ENCODE measurements at regions not wholly inside any gene's neighbourhood (a gene's known extent, or its start where the extent isn't known, plus 50 kb on each side); places are given as distances from the start of the nearest gene placed in this dataset.

DNA sequence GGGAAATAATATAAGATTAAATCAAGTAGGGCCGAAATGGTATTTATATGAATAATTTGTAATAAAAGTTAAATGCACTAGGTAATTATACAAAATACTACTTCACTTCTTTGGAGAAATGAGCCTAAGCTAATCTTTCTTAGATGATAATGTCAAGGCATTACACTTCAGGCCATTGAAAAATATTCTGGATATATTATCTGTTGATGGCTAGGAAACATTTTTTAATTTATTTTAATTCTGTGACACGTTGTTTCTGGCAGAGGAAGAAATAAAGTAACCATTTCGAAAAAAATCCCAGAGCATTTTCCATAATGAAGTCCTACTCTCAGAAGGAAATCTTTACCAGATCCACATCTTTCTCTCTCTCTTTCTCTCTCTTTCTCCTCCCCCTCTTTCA lies 133.9 kb downstream of the MMUT start:
- TF ChIP-seq, protein P1, sequence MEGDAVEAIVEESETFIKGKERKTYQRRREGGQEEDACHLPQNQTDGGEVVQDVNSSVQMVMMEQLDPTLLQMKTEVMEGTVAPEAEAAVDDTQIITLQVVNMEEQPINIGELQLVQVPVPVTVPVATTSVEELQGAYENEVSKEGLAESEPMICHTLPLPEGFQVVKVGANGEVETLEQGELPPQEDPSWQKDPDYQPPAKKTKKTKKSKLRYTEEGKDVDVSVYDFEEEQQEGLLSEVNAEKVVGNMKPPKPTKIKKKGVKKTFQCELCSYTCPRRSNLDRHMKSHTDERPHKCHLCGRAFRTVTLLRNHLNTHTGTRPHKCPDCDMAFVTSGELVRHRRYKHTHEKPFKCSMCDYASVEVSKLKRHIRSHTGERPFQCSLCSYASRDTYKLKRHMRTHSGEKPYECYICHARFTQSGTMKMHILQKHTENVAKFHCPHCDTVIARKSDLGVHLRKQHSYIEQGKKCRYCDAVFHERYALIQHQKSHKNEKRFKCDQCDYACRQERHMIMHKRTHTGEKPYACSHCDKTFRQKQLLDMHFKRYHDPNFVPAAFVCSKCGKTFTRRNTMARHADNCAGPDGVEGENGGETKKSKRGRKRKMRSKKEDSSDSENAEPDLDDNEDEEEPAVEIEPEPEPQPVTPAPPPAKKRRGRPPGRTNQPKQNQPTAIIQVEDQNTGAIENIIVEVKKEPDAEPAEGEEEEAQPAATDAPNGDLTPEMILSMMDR (conservative IDR thresholded peaks at IDR 0.05) = no peak
- no peak for TF ChIP-seq EZH2 (IDR thresholded peaks at IDR 0.05; ENCODE audit: low read depth)

Measured in PC-9 (cell line).